HG03439 (cell line): ENCODE measurements at regions not wholly inside any gene's neighbourhood (a gene's known extent, or its start where the extent isn't known, plus 50 kb on each side); places are given as distances from the start of the nearest gene placed in this dataset.

Experiments used
- ATAC-seq: cut with Tn5 transposase; IDR thresholded peaks from one replicate; pipeline ENCODE4 v1.9.1; 2021; ENCODE audit warnings: mild to moderate bottlenecking, moderate library complexity; ENCODE audit not compliant: unreplicated experiment

DNA sequence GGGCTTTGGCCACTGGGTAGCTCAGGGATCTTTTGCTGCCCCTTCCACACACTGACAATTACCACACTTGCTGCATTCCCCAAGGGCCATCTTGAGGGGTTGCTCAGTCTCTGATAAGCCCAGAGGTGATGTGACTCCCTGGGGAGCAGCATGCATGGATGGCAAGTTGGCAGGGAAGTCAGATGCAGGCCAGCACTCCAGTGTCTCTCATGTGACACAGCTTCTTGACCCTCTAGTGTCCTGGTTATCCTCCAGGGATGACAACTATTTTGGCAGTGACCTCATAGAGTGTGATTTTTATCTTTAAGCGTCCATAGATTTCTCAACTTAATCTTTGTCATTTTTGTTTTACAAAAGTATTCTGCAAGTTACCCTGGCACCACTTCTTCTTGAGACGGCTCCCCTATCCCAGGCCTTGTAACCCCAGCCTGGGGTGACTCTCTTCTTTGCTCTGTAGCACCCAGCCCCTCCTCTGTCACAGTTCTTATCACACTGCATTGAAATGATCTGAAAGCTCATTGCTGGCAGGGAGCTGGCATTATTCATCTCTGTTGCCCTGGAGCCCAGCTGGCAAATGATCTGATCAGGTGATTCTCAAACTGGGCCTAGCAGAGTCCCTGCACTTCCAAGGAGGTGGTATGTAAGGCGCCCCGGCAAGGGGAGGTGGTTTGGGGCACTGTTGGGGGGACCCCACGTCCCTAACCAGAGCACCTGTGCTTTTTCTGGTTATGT is 72.6 kb downstream of the TENT5C start:
- ATAC-seq, result no peak

DNA sequence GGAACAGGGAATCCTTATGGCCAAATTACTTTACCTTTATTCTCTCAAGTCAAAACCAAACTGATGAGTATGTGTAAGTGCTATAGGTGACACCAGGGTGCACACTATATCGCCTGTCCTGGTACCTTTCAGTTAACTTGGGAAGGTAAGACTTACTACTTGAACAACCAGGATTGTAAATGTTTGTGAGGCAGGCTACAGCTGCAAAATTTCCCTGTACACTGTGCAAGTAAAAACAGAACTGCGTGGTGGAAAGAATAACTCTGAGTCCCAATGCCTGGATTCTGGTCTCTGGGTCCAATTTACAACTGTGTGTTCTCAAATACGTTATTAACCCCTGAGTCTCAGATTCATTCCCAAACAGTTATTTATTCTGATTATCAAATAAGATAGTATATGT is 73.5 kb downstream of the TENT5C start:
- no peak for ATAC-seq

DNA sequence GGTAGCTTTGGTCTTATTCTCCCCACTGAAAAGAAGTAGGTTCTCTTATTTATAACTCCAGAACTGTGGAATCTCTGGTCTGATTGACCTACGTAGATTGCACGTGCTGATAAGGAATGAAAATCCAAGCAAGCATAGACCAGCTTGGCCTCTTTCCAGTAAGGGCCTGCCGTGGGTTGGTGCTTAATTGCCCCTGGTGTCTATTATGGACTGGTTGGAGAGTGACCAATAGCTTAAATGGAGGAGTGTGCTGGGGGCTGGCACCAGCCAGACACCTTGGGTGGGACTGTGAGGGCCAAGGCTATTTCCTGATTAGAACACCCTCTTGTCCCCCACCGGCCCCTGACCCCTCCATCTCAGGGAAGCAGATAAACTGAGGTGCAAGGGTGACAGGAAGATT is 74.0 kb downstream of the TENT5C start:
- ATAC-seq, result no peak

DNA sequence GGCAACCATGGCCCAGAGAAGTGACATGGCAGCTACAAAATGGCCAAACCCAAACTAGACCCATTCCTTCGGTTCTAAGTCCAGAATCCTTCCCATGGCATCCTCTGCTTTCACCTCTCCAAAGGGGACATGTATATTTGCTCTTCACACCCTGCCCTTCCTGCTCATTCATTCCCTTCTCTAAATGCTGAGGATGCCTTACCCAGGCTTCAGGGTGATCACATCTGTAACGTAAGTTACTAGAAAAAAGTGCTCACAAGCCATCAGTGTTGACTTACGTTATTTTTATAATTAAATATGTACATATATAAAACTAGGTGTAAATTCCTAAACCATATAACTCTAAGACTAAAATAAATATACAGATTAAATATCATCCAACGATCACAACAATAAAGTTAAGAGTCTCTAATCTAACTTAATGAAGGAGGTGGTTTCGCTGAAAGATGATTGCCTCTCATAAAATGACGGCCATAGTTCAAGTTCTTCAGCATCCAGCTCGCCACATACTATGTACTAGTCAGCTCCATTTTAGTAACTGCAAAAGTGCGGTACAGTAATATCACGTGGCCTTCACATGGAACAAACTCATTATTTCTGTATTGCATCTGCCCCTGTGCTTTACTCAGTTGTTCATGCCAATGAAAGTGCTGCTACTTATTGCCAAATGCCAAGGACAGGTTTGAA is 74.6 kb downstream of the TENT5C start:
- no peak for ATAC-seq

DNA sequence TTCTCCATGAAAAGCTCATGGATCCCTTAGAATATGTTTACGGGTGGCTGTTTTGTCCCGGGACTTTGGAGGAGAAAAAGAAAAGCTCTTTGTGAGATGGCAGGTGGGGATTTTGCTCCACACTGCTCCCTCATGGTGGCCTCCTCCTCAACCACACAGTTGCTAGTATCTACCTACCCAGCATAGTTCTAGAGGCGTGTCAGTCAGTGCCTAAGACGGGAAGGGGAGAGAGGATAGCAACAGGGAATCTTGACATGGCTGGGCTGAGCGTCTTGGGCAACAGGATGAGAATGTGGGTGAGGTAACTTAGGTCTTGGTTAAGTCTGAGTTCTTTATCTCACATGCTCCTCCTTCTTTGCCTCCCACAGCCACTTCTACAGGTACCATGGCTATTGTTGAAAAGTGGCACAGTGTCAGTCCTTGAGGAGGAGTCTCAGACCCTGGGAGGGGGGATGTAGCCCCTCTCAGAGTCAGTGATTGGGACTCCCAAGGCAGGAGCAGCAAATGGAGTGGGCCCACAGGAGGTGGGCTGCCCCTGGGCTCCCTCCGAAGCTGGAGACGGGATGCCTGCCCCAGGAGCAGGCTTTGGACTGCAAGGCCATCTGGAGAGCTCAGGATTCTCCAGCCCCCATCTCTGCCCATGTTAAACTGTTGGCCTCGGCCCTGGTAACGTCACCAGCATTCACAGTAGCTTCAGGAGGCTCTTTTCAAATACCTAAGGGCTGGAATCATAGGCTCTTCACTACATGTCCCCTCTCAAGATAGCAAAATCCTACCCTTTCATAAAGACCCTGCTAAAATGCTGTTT is 75.4 kb downstream of the TENT5C start:
- ATAC-seq, result no peak

DNA sequence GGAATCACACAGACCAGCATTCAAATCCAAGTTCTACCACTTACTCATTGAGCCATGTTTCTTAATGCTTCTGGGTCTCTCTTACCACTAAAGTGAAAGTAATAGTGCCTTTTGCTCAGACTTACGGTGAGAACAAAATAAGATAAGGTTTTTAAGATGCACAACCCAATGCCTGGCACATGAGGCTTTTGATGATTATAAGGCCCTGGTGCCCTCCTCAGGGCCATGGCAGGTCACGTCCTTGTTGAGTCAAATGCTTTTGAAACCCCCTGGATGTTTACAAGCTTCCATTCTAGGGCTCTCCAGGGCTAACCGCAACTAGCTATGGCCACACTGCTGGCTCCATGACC is 76.0 kb downstream of the TENT5C start:
- no peak for ATAC-seq

DNA sequence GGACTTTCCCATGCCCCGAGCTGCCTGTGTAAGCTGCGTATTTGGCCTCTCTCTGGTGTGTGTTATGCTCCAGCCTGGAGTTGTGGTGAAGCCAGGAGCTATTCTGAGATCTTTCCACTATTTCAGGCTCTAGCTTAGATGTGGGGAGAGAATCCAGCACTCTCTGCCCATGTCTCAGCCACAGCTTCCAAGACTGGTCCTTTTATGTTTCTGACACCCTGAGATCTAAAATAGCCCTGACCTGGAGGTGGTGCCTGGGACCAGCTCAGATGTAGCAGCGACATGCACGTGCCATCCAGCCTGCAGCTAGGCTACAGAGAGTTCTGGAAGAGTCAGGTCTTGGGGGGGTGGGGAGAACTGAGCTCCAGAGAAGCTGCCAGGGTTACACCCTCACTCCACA is 76.5 kb downstream of the TENT5C start:
- no peak for ATAC-seq

DNA sequence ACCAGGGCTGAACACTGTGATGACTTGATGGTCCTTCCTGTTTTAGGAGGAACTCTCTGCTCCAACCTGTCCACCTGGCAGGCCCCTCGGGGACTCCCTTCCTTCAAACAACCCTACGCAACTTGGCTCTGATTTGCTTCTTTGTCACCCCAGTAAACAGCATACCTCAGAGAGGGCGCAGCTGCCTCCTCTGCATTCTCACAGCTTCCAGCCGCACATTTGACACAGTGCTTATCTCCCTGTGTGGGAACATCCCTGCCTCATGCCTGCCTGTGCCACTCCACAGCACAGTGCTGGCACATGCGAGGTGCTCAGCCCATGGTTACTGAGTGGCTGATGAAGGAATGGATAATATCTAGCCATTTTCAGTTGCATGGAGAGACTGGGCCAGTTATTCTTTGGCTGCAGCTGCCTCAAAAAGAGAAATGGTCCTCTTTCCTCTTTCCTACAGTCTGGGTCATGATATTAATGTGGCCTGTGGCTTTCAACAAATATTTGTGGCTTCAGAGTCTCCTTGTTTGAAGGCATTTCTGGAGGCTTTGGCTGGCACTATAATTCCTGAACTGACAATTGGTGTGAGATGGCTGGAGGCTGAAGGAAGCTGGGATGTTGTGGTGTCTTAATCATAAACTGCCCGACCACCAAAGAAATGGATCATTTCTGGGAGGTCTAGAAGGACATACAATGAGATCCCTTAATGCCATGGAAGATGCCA is 77.9 kb downstream of the TENT5C start:
- ATAC-seq, result no peak

DNA sequence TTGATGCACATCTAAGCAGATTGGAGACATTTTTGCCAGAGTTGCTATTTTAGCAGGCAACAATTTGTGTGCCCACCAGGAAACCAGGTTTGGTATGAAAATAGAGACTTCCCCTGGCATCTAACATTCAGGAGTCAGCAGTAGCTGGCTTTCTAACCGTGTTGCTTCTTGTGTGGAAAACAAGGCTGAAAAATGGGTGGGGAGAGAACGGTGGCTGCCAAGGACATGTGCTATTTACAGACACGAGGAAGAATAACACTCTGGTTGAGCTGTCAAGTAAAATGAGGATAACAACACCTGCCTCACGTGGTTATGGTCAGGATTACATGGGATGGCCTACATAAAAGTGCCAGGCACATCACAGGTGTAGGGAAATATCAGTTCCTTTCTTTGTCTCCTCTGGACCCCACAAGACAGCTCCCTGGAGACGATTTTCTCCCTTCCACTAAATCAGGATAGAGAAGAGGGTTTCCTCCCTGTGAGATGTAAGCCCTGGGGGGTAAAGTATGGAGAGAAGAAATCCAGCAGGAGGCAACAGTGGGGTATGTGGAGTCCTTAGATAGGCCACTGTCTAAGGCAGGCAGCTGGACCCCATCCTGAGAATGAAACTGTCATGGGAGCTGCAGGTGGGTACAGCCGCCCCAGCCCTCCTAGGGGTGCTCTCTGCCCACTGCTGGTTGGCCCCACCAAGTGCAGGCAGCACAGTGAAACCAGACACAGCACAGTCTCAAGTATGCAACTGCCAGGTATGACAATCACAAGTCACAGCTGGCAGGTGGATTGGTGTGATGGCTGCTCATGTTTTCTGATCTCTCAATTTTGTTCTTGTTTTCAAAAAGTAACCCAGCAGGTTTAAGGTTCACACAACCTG is 80.3 kb downstream of the TENT5C start:
- no peak for ATAC-seq

DNA sequence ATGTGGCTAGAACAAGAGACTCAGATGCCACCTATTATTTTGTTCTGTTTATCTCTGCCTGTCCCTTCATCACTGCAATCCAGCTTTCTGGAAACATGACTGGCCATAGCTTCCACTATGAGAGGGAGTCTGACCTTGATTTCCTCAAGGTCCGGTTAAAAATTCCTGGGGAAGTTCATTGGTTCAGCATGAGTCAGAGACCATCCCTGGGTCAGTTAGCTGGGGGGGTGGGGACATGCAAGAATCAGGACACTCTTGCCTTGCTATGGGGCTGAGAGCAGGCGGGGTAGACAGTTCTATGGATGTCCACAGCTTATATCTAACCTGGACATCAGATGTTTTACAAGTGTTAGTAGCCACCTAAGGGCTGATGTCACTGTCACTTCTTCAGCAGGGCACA is 81.1 kb downstream of the TENT5C start:
- no peak for ATAC-seq

DNA sequence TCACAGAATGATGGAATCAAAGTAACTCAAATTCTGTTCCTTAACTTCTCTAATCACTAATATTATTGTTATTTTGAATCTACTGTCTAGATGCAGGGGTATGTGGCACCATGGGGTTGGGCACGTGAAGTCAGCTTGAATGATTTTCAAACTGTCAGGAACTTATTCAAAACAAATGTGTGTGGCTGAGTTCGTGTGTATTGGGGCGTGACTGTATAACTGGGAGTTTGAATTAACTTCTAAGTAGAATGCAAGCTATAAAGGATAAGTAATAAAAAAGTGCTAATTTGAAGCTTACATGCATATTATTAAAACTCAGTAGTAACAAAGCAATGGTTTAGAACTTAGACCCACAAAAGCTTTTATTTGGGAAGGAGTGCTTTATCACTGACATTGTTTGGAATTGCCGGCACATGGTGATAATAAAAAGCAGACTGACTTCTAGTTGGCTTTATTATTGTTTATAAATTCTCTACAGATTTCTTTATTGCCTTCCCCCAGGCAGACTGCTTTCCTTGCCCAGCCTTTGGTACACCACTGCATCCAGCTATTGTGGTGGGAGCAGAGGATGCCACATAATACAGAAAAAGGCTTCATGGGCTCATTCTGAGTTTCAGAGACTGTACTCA is 84.3 kb downstream of the TENT5C start:
- ATAC-seq, result no peak

DNA sequence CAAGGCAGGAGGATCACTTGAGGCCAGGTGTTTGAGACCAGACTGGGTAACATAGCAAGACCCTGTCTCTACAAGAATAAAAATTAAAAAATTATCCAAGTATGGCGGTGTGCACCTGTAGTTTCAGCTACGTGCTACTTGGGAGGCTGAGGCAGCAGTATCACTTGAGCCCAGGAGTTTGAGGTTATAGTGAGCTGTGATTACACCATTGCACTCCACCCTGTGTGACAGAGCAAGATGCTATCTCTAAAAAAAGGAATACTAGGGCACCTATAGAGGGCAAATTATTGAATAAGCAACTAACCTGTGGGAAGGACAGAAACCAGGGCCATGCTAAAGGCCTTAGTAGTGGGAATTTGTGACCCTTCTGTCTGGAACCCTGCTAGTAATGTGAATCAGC is 86.1 kb downstream of the TENT5C start:
- no peak for ATAC-seq

DNA sequence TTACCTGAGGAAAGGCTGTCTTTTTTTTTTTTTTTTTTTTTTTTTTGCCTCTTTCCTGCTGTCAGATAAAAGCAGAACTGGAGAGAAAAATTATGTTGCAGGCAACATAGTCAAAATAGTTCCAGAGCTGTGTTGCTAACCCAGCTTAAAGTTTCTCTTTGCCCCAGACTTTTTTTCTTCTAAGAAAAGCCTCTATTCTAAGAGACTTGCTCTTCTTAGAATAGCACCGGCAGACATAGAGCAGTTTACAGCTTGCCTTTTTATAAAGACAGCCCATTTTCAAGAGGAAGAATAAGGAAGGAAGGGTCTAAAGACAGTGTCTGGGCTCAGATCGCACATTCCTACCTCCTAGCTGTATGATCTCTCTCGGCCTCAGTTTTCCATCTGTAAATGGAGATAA is 88.7 kb downstream of the TENT5C start:
- ATAC-seq, result no peak

DNA sequence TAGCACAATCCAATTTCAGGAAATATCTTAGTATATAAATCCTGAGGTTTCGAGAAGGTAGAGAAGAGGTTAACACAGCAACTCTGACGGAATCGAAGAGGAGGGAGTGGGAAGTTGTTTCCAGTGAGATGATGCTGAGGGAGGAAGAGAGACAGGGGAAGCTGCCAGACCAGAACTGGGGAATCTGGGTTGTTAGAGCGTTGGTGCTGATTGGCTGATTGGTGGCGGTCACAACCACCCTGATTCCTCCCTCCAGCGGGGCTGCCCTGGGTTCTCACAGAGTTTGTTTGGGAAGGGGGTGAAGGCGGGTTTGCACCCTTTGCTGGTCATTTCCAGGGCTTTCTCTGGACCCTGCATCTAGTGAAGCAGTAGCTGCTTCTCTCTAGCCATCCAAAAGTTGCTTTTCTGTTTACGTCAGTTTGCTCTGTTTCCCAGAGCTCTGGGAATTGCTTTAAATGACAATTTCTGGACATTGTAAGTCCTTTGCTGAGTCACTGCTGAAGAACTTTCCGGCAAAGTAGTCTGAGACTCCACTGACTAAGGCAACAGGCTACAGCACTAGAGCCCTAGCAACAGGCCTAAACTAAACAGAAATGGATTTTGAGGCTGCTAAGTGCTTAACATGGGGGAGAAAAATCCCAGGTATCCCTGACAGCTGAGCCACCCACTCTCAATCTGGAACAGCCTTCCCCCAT is 90.1 kb downstream of the TENT5C start:
- no peak for ATAC-seq

DNA sequence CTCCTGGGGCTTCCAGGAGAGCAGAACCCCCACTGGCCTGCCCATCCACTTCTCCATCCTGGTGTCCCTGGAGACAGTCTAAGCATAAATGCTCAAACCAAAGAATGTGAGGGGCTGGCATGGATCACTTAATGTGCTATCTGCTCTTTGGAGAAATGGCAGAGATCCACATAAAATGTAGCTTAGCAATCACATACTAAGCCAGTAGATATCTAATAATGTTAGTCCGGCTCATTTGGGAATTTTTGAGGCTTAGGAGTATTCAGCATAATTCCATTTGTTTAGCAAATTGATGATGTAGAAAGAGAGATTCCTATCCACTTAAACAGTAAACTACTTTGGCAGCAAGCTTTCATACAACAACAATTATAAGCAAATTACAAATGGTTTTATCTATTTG is 90.7 kb downstream of the TENT5C start:
- no peak for ATAC-seq

DNA sequence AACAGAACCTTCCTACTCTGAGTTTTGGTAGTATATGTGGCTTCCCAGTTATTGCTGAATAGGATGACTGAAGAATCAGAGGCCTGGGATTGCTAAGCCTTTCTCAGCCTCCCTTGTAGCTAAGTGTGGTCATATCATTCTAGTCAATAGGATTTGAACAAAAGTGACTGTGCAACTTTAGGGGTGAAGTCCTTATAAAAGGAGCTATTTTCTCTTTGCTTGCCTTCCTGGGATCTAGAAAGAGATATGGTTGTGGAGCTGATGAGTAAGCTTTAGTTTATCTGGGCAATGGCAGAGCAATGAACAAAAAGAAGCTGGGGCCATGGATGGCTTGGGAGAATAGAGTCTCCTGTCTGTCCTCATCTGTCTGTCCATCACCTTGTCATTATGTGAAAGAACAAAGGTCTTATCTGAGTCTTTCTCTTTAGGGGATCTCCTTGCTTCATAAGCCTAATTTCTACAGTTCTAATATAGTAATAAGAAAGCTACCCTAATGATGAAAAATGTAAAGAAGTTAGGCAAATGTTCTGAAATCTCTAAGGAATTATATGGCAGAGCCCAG is 91.5 kb downstream of the TENT5C start:
- ATAC-seq, result no peak

DNA sequence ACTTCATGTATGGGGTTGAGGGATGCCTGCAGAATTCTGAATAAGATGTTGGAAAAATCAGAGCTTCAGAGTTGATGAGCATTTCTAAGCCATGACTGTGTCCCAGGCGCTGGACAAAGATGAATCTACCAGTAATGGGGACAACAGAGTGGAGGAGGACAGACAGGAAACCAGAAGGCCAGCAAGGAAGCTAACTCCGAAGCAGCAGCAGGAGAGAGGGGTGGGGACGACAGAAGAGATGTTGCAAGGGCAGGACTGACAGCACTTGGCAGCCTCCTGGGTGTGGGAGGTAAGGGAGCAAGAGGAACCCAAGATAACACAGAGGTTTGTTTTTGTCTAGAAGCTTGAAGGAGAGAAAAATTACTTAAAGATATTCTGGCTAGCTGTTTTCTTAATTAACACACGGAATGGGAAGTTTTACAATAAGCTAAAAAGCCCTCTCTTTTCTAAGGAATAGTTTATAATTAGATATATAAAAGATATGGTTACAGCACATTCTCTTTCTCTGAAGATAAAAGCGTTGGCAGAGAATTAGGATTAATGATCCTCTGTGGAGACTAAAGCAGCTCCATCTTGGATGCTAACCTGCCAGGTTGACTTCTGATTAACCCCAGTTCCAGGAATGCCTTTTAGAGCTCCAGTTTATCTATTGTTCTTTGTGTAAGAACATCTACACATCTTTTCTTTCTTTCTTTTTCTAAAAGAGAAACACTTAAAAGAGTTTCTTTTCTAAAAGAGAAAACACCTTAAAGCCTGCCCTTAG is 92.7 kb downstream of the TENT5C start:
- no peak for ATAC-seq

DNA sequence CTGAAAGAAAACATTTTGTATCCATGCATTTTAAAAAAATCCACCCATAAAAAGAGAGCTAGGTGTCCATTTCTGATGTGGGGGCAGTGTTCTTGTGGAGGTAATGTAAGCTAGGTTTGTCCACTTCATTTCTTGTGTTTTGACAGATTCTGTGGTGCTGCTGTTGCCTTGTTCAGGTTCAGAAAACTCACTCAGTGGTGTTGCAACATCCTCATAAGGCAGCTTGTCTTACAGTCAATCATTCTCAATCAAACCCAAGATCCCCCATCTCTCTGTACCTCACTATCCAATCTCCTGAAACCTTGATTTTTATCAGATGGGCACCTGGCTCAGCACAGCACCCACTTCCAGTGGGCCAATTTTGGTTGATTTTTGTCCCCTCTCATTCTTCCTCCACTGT is 94.1 kb downstream of the TENT5C start:
- no peak for ATAC-seq
